ENCODE measurements at regions not wholly inside any gene's neighbourhood (a gene's known extent, or its start where the extent isn't known, plus 50 kb on each side); places are given as distances from the start of the nearest gene placed in this dataset.

DNA sequence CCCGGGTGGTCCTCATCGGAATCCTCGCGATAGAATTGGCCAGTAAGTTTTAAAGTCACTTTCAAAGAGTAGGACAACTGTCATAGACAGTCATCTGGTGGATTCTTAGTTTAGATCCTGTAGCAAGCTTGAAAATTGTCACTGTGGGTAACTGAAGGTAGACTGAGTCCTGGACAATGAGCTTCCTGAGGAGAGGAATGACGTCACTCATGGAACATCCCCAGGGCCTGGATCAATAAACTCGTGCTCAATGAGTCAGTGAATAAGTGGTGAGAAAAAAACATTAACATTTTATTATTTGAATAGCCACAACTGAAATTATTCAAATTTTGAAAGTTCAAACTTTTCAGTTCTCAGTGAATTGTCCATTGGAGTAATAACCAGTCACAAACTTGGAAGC lies 101.4 kb upstream of the CXCR4 start:
- DNase-seq (ENCODE audit: low spot score in 2 of 2, unreplicated experiment in 2 of 2), result no peak
- H3K36me3 Mint-ChIP-seq, result no peaks in the 10 kb centered on the region
- H3K9me3 Mint-ChIP-seq, result peaks cover 3% of the 10 kb centered on the region
- peaks cover 15% of the 10 kb centered on the region for H3K27me3 Mint-ChIP-seq (ENCODE audit: low read depth)
- H3K4me3 Mint-ChIP-seq, result no peak overlapping the region
- no peak overlapping the region for H3K27ac Mint-ChIP-seq
- TF ChIP-seq, protein P1, sequence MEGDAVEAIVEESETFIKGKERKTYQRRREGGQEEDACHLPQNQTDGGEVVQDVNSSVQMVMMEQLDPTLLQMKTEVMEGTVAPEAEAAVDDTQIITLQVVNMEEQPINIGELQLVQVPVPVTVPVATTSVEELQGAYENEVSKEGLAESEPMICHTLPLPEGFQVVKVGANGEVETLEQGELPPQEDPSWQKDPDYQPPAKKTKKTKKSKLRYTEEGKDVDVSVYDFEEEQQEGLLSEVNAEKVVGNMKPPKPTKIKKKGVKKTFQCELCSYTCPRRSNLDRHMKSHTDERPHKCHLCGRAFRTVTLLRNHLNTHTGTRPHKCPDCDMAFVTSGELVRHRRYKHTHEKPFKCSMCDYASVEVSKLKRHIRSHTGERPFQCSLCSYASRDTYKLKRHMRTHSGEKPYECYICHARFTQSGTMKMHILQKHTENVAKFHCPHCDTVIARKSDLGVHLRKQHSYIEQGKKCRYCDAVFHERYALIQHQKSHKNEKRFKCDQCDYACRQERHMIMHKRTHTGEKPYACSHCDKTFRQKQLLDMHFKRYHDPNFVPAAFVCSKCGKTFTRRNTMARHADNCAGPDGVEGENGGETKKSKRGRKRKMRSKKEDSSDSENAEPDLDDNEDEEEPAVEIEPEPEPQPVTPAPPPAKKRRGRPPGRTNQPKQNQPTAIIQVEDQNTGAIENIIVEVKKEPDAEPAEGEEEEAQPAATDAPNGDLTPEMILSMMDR (IDR thresholded peaks at IDR 0.05; ENCODE audit: unreplicated experiment), result no peak
- H3K4me1 Mint-ChIP-seq, result peaks cover 8% of the 10 kb centered on the region

DNA sequence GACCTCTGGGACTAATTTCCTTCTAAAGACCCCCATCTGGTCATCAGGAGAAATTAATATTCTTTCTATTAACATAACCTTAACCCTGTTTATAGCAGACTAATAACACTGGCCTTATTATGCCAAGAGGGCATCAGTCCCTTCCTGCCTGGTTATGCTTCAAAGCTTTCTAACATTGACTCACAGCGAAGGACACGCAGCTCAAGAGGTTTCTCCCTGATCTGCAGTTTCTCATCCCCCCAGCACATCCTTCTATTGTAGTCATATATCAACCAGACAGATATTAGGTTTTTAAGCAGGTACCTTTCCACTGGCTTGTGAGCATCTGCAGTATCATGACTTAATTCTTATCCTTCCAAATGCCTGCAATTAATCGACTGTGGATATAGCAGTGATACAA lies 100.0 kb upstream of the CXCR4 start:
- Mint-ChIP-seq H3K36me3 (no peaks in the 10 kb centered on the region), H3K4me3 (no peak overlapping the region), H3K27ac (no peak overlapping the region), H3K27me3 (ENCODE audit: low read depth) (peaks cover 20% of the 10 kb centered on the region), H3K9me3 (peaks cover 7% of the 10 kb centered on the region), H3K4me1 (peaks cover 8% of the 10 kb centered on the region)
- no peak for DNase-seq (ENCODE audit: low spot score in 2 of 2, unreplicated experiment in 2 of 2)
- TF ChIP-seq, protein P1 (IDR thresholded peaks at IDR 0.05; ENCODE audit: unreplicated experiment), result no peak

DNA sequence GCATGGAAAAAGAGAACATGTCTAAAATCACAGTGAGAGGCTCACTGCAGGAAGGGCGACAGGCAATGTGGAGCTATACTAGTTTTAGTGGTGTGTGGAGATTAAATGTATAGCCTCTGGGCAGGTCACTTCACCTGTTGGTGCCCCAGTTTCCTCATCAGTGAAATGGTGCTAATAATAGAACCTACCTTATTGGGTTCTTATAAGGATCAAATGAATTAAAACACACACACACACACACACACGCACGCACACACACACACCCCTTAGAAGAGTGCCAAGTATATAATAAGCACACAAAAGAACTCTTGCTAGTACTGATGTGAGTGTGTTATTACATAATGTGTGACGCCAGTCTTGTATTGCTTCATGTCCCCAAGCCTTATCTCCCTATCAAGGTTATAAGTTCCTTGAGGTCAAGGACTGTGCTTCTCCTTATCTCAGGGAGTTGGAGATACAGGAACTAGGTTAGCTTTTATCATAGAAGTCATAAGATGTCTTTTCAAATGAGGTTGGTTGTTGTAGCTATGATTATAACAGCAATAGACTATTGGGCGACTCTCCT lies 98.0 kb upstream of the CXCR4 start:
- Mint-ChIP-seq H3K4me1 (peaks cover 8% of the 10 kb centered on the region), H3K9me3 (peaks cover 7% of the 10 kb centered on the region), H3K27me3 (ENCODE audit: low read depth) (peaks cover 20% of the 10 kb centered on the region), H3K4me3 (no peak overlapping the region), H3K27ac (no peak overlapping the region), H3K36me3 (no peaks in the 10 kb centered on the region)
- TF ChIP-seq, protein P1 (IDR thresholded peaks at IDR 0.05; ENCODE audit: unreplicated experiment), result no peak
- DNase-seq (ENCODE audit: low spot score in 2 of 2, unreplicated experiment in 2 of 2), result no peak

- Mint-ChIP-seq H3K27me3 (ENCODE audit: low read depth) (peaks cover 20% of the 10 kb centered on the region), H3K4me1 (peaks cover 8% of the 10 kb centered on the region), H3K4me3 (no peak overlapping the region), H3K9me3 (peaks cover 10% of the 10 kb centered on the region), H3K27ac (no peak overlapping the region), H3K36me3 (no peaks in the 10 kb centered on the region)
- no peak for DNase-seq (ENCODE audit: low spot score in 2 of 2, unreplicated experiment in 2 of 2)
- TF ChIP-seq, protein P1 (IDR thresholded peaks at IDR 0.05; ENCODE audit: unreplicated experiment), result no peak
Measured at GRCh38 chr2:136215449-136215848, 97.5 kb upstream of the CXCR4 start.

- TF ChIP-seq, protein P1 (IDR thresholded peaks at IDR 0.05; ENCODE audit: unreplicated experiment), result no peak
Measured at GRCh38 chr2:136214307-136215200, 96.6 kb upstream of the CXCR4 start.

More at GRCh38 chr2:136214307-136215200, 96.6 kb upstream of the CXCR4 start:
- Mint-ChIP-seq H3K36me3 (no peaks in the 10 kb centered on the region), H3K9me3 (peaks cover 16% of the 10 kb centered on the region), H3K27me3 (ENCODE audit: low read depth) (peaks cover 15% of the 10 kb centered on the region), H3K4me3 (no peak overlapping the region), H3K4me1 (peaks cover 8% of the 10 kb centered on the region), H3K27ac (no peak overlapping the region)
- no peak for DNase-seq (ENCODE audit: low spot score in 2 of 2, unreplicated experiment in 2 of 2)

All from mesothelial cell of epicardium (in vitro differentiated cells).